MCF 10A (cell line): ENCODE measurements at regions not wholly inside any gene's neighbourhood (a gene's known extent, or its start where the extent isn't known, plus 50 kb on each side); places are given as distances from the start of the nearest gene placed in this dataset.

Experiments
- BruUV-seq: library from RNA; stranded (reverse); fragments of 400-500 nt; replicated peaks from 2 replicates; lab custom pipeline; 2021; lab: Mats Ljungman, UMichigan
- CTCF ChIA-PET: fragments of 300-600 bp; sonication (Branson Sonifier 250); formaldehyde crosslinking; extraction: SDS; loops from one replicate; lab custom pipeline; 2021; ENCODE audit warnings: antibody characterized with exemption, inconsistent platforms; lab: Yijun Ruan, JAX
- POLR2A ChIA-PET: fragments of 300-600, 350-650 bp; sonication (Branson Sonifier 250); formaldehyde crosslinking; extraction: SDS; loops from one replicate; lab custom pipeline; 2020; ENCODE audit warnings: antibody characterized with exemption, inconsistent platforms; lab: Yijun Ruan, JAX
- DNase-seq: peaks from one replicate; pipeline ENCODE4 v3.0.0-alpha.2; 2018; ENCODE audit not compliant: unreplicated experiment
- H3K27ac Mint-ChIP-seq: one replicate; pipeline ENCODE4 v1.8.0; 2022; ENCODE audit warnings: mild to moderate bottlenecking, low read depth, mixed read lengths; ENCODE audit not compliant: unreplicated experiment
- H3K27me3 Mint-ChIP-seq: one replicate; pipeline ENCODE4 v1.8.0; 2022; ENCODE audit warnings: mixed read lengths; ENCODE audit not compliant: insufficient read depth, unreplicated experiment
- H3K36me3 Mint-ChIP-seq: one replicate; pipeline ENCODE4 v1.8.0; 2022; ENCODE audit warnings: mild to moderate bottlenecking, moderate library complexity, mixed read lengths; ENCODE audit not compliant: insufficient read depth, unreplicated experiment
- H3K4me1 Mint-ChIP-seq: one replicate; pipeline ENCODE4 v1.8.0; 2022; ENCODE audit warnings: mixed read lengths; ENCODE audit not compliant: insufficient read depth, unreplicated experiment
- H3K4me3 Mint-ChIP-seq: one replicate; pipeline ENCODE4 v1.8.0; 2022; ENCODE audit warnings: mild to moderate bottlenecking, moderate library complexity, mixed read lengths; ENCODE audit not compliant: unreplicated experiment
- H3K9me3 Mint-ChIP-seq: one replicate; pipeline ENCODE4 v1.8.0; 2022; ENCODE audit warnings: mixed read lengths; ENCODE audit not compliant: unreplicated experiment
- intact Hi-C: fragments of 100-400 bp; cut with micrococcal nuclease; formaldehyde crosslinking; loops from 2 replicates; pipeline ENCODE4 v1.14.1; 2022
- TF ChIP-seq, protein P1 (sequence below): fragments of 200-600 bp; IDR thresholded peaks from one replicate; pipeline ENCODE4 v1.8.0; 2022; ENCODE audit warnings: antibody characterized with exemption, mild to moderate bottlenecking; ENCODE audit not compliant: unreplicated experiment

DNA sequence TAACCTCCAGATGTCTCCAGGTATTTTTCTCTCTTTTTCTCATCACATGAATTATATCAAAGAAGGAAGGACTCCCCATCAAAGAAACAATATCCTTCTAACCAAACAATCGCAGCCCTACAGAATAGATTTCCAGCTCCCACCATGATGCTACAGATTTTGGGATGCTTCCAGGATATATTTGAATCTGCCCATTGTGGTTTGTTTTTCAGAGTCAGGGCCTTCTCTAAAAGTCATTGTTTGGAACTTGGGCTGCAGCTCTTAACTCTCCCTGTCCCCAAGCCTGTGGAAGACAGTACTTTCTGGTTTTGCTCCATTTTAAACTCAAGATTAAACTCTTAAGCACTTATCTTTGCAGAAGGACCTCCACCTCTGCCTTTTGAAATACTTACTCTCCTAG lies 223.2 kb downstream of the PMAIP1 start:
- no peak overlapping the region for H3K27ac Mint-ChIP-seq
- no peak overlapping the region for H3K4me3 Mint-ChIP-seq

DNA sequence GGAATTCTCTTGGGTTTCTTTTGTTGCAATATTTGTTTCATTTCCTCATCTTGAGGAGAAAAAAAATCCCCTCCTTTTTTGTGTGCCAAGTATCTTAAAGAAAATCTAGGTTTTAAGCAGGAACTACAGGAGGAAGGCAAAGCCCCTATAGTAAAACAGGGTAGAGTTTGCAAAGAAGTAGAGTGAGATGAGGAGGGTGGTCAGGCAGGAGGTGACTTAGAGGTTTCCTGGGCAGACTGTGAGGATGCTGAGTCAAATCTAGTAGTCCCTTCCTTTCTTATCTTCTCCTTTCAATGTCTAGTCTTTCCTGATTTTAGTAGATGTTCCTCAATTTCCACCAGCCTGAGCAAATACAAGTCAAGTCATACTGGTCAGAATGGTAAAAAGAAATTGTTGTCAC lies 222.5 kb downstream of the PMAIP1 start:
- ChIA-PET POLR2A (no interaction called here), CTCF (no interaction called here)
- Mint-ChIP-seq H3K9me3 (no peaks in the 10 kb centered on the region), H3K27ac (no peak overlapping the region), H3K4me1 (no peaks in the 10 kb centered on the region), H3K27me3 (peaks cover 93% of the 10 kb centered on the region), H3K4me3 (no peak overlapping the region), H3K36me3 (no peaks in the 10 kb centered on the region)
- no peak for DNase-seq
- BruUV-seq, result no TSS peak
- TF ChIP-seq, protein P1, sequence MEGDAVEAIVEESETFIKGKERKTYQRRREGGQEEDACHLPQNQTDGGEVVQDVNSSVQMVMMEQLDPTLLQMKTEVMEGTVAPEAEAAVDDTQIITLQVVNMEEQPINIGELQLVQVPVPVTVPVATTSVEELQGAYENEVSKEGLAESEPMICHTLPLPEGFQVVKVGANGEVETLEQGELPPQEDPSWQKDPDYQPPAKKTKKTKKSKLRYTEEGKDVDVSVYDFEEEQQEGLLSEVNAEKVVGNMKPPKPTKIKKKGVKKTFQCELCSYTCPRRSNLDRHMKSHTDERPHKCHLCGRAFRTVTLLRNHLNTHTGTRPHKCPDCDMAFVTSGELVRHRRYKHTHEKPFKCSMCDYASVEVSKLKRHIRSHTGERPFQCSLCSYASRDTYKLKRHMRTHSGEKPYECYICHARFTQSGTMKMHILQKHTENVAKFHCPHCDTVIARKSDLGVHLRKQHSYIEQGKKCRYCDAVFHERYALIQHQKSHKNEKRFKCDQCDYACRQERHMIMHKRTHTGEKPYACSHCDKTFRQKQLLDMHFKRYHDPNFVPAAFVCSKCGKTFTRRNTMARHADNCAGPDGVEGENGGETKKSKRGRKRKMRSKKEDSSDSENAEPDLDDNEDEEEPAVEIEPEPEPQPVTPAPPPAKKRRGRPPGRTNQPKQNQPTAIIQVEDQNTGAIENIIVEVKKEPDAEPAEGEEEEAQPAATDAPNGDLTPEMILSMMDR, result no peak
- intact Hi-C loops, result no loop called here

More for the DNA sequence above, 223.2 kb downstream of the PMAIP1 start:
- DNase-seq, result no peak
- TF ChIP-seq, protein P1, result no peak
- intact Hi-C loops, result no loop called here
- CTCF ChIA-PET, result no interaction called here
- Mint-ChIP-seq H3K4me1 (no peaks in the 10 kb centered on the region), H3K9me3 (no peaks in the 10 kb centered on the region), H3K27me3 (peaks cover 93% of the 10 kb centered on the region), H3K36me3 (no peaks in the 10 kb centered on the region)
- POLR2A ChIA-PET, result no interaction called here
- no TSS peak for BruUV-seq

DNA sequence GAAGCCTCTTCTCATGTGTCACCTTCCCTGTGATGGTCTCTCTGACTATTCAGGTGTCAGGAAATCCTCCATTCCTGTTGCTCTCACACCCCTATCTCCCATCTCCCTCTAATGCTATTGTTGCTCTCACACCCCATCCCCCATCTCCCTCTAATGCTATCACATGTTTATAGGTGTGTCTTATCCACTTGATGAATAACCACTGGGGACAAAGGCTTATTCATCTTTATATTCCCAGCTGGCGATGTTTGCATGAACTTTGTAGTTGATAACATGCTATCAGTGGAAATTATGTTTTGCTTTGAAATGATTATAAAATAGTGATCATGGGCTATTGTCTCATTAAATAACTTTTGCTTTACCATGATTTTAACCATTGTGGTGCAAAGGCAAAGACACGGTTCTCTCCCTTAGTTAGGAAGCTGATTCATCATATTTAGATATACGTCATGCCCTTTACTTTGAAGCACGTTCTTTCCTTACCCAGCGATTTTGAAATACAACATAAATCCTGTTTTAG lies 220.5 kb downstream of the PMAIP1 start:
- no peak overlapping the region for H3K27ac Mint-ChIP-seq
- H3K36me3 Mint-ChIP-seq, result no peaks in the 10 kb centered on the region
- BruUV-seq, result no TSS peak
- H3K27me3 Mint-ChIP-seq, result peaks cover 100% of the 10 kb centered on the region
- H3K4me1 Mint-ChIP-seq, result no peaks in the 10 kb centered on the region
- no peaks in the 10 kb centered on the region for H3K9me3 Mint-ChIP-seq
- H3K4me3 Mint-ChIP-seq, result no peak overlapping the region
- POLR2A ChIA-PET, result no interaction called here
- TF ChIP-seq, protein P1, result no peak
- intact Hi-C loops, result no loop called here
- CTCF ChIA-PET, result interaction anchor here (0.9 kb wide), 1 partner anchor 67 kb away, joined by 3 read pairs; no protein-coding TSS in a partner anchor
- DNase-seq, result no peak

DNA sequence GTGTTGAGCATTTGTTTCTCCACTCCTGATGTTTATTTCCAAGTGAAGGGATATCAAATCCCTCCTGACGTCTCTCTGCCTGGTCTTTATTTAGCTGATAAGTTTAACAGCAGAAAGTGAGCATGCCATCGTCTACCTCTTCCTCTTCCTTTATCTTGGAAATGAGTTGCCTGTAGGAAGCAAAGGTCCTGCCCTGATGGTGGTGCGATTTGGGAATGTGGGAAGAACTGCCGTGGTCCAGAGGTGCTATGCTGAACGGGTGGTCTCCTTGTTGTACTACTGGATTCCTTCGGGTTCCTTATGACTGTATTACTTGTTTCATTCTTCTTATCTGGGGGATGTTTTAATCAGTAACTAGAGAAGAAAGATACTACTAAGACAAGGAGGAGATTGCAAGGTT lies 217.5 kb downstream of the PMAIP1 start:
- H3K36me3 Mint-ChIP-seq, result no peaks in the 10 kb centered on the region
- DNase-seq, result no peak
- no peak overlapping the region for H3K27ac Mint-ChIP-seq
- no TSS peak for BruUV-seq
- H3K4me1 Mint-ChIP-seq, result no peaks in the 10 kb centered on the region
- H3K9me3 Mint-ChIP-seq, result no peaks in the 10 kb centered on the region
- H3K4me3 Mint-ChIP-seq, result no peak overlapping the region
- ChIA-PET POLR2A (no interaction called here), CTCF (no interaction called here)
- intact Hi-C loops, result no loop called here
- TF ChIP-seq, protein P1, result no peak
- H3K27me3 Mint-ChIP-seq, result peaks cover 86% of the 10 kb centered on the region
